Progenitor cell of endocrine pancreas (in vitro differentiated cells): ENCODE measurements at regions not wholly inside any gene's neighbourhood (a gene's known extent, or its start where the extent isn't known, plus 50 kb on each side); places are given as distances from the start of the nearest gene placed in this dataset.
"Not testable (repeated sequence)": the region's sequence is repeated elsewhere in the genome, so short reads cannot be mapped to it uniquely, and the experiment has no call there.

ENCODE experiments used
- DNase-seq: peaks from one replicate; pipeline ENCODE4 v3.0.0; 2021; ENCODE audit warnings: low spot score; ENCODE audit not compliant: unreplicated experiment
- H3K27ac Mint-ChIP-seq: 2 replicates; pipeline ENCODE4 v1.8.0; 2021; ENCODE audit warnings: mild to moderate bottlenecking, moderate library complexity, mixed read lengths
- H3K27me3 Mint-ChIP-seq: 2 replicates; pipeline ENCODE4 v1.8.0; 2021; ENCODE audit warnings: mixed read lengths
- H3K36me3 Mint-ChIP-seq: 2 replicates; pipeline ENCODE4 v1.8.0; 2022; ENCODE audit warnings: mixed read lengths; ENCODE audit not compliant: insufficient read depth
- H3K4me1 Mint-ChIP-seq: 2 replicates; pipeline ENCODE4 v1.8.0; 2021; ENCODE audit warnings: low read depth, mixed read lengths
- H3K4me3 Mint-ChIP-seq: 2 replicates; pipeline ENCODE4 v1.8.0; 2021; ENCODE audit warnings: low read depth, mild to moderate bottlenecking, moderate library complexity, mixed read lengths
- H3K9me3 Mint-ChIP-seq: 2 replicates; pipeline ENCODE4 v1.8.0; 2021; ENCODE audit warnings: low read depth, mixed read lengths
- TF ChIP-seq, protein P1 (sequence below): fragments of 200-600 bp; sonication (generic); IDR thresholded peaks from one replicate; pipeline ENCODE4 v1.5.0; 2021; ENCODE audit warnings: antibody characterized with exemption, mild to moderate bottlenecking; ENCODE audit not compliant: unreplicated experiment

DNA sequence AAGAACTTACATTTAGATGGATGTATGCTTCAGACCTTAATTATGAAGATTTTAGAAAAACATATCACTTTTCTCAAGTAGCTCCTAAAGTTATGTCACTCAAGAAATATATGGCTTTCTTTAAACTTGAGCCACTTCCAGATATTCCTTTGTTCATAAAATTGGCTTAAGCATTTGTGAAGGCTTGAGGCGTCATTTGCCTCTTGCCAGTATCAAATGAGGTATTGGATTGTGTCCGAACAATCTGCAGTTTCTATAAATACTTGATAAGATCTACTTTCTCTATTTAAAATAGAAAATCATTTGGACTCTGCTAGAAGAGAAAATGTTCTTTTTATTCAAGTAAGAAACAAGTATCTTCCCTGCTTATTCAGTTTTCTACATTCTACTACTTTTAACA, 102.6 kb downstream of the RSL24D1 start:
- no peaks in the 10 kb centered on the region for H3K36me3 Mint-ChIP-seq
- TF ChIP-seq, protein P1, sequence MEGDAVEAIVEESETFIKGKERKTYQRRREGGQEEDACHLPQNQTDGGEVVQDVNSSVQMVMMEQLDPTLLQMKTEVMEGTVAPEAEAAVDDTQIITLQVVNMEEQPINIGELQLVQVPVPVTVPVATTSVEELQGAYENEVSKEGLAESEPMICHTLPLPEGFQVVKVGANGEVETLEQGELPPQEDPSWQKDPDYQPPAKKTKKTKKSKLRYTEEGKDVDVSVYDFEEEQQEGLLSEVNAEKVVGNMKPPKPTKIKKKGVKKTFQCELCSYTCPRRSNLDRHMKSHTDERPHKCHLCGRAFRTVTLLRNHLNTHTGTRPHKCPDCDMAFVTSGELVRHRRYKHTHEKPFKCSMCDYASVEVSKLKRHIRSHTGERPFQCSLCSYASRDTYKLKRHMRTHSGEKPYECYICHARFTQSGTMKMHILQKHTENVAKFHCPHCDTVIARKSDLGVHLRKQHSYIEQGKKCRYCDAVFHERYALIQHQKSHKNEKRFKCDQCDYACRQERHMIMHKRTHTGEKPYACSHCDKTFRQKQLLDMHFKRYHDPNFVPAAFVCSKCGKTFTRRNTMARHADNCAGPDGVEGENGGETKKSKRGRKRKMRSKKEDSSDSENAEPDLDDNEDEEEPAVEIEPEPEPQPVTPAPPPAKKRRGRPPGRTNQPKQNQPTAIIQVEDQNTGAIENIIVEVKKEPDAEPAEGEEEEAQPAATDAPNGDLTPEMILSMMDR, result no peak
- H3K27ac Mint-ChIP-seq, result no peak overlapping the region
- H3K27me3 Mint-ChIP-seq, result no peaks in the 10 kb centered on the region
- DNase-seq, result no peak
- H3K9me3 Mint-ChIP-seq, result no peaks in the 10 kb centered on the region
- no peaks in the 10 kb centered on the region for H3K4me1 Mint-ChIP-seq
- H3K4me3 Mint-ChIP-seq, result no peak overlapping the region

GRCh38 chr15:55088207-55088606, 108.5 kb downstream of the RSL24D1 start:
- no peaks in the 10 kb centered on the region for H3K27me3 Mint-ChIP-seq
- no peak for DNase-seq
- H3K27ac Mint-ChIP-seq, result no peak overlapping the region
- H3K9me3 Mint-ChIP-seq, result peaks cover 3% of the 10 kb centered on the region
- no peaks in the 10 kb centered on the region for H3K36me3 Mint-ChIP-seq
- TF ChIP-seq, protein P1, result no peak
- no peak overlapping the region for H3K4me3 Mint-ChIP-seq
- H3K4me1 Mint-ChIP-seq, result no peaks in the 10 kb centered on the region

GRCh38 chr15:55084673-55085072, 112.1 kb downstream of the RSL24D1 start:
- DNase-seq, result no peak
- H3K4me3 Mint-ChIP-seq, result no peak overlapping the region
- peaks cover 3% of the 10 kb centered on the region for H3K9me3 Mint-ChIP-seq
- H3K27me3 Mint-ChIP-seq, result no peaks in the 10 kb centered on the region
- H3K36me3 Mint-ChIP-seq, result no peaks in the 10 kb centered on the region
- TF ChIP-seq, protein P1, result no peak
- no peak overlapping the region for H3K27ac Mint-ChIP-seq
- H3K4me1 Mint-ChIP-seq, result no peaks in the 10 kb centered on the region

DNA sequence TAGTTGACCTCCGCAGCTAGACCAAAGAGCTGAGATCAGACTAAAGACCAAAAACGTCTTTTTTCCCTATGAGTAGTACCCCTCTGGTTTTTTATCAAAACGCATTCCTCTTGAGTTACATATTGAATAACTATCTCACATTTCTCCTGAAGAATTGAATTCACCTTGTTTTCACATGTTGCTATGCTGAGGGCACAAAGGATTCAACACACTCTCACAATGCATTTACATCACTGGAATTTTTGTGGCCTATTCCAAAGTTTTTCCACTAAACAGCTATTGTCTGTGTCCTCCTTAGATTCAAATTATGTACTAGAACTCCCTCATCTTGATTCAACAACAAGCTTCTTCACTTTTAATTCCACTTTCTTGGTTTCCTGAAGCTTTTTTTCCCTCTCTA, 112.5 kb downstream of the RSL24D1 start:
- H3K27ac Mint-ChIP-seq, result no peak overlapping the region
- H3K4me3 Mint-ChIP-seq, result no peak overlapping the region
- no peak for DNase-seq
- TF ChIP-seq, protein P1, result no peak
- H3K4me1 Mint-ChIP-seq, result no peaks in the 10 kb centered on the region
- peaks cover 5% of the 10 kb centered on the region for H3K9me3 Mint-ChIP-seq
- H3K36me3 Mint-ChIP-seq, result no peaks in the 10 kb centered on the region
- no peaks in the 10 kb centered on the region for H3K27me3 Mint-ChIP-seq

GRCh38 chr15:55077052-55077451, 119.7 kb downstream of the RSL24D1 start:
- not testable (repeated sequence) for H3K4me1 Mint-ChIP-seq, DNase-seq, H3K27me3 Mint-ChIP-seq, H3K36me3 Mint-ChIP-seq, H3K4me3 Mint-ChIP-seq
- Mint-ChIP-seq H3K9me3 (peaks cover 20% of the 10 kb centered on the region), H3K27ac (peak overlapping the region; percentile 5)

DNA sequence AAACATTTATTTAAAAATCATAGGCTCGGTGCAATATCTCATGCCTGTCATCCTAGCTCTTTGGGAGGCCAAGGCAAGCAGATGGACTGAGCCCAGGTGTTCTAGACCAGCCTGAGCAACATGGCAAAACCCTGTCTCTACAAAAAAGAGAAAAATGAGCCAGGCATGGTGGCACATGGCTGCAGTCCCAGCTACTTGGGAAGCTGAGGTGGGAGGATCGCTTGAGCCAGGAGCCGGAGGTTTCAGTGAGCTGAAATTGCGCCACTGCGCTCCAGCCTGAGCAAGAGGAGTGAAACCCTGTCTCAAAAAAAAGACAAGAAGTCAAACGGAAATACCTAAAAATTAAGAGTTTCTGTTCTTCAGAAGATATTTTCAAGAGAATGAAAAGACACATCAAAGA, 122.3 kb downstream of the RSL24D1 start:
- Mint-ChIP-seq H3K27ac (no peak overlapping the region), H3K36me3 (no peaks in the 10 kb centered on the region), H3K9me3 (peaks cover 20% of the 10 kb centered on the region), H3K4me1 (no peaks in the 10 kb centered on the region), H3K27me3 (no peaks in the 10 kb centered on the region), H3K4me3 (no peak overlapping the region)
- no peak for DNase-seq
- TF ChIP-seq, protein P1, result no peak

- DNase-seq, H3K27me3 Mint-ChIP-seq, H3K36me3 Mint-ChIP-seq, H3K4me3 Mint-ChIP-seq, H3K4me1 Mint-ChIP-seq, H3K27ac Mint-ChIP-seq: not testable (repeated sequence)
- peaks cover 14% of the 10 kb centered on the region for H3K9me3 Mint-ChIP-seq
These were observed 132.8 kb downstream of the RSL24D1 start for GRCh38 chr15:55063970-55064369.
